ENCODE measurements at regions not wholly inside any gene's neighbourhood (a gene's known extent, or its start where the extent isn't known, plus 50 kb on each side); places are given as distances from the start of the nearest gene placed in this dataset.

- no peak for DNase-seq
Observed at GRCh38 chr6:145204301-145204700, 531.0 kb downstream of the EPM2A start.

- no peak for DNase-seq
Observed at GRCh38 chr6:145206247-145206907, 528.9 kb downstream of the EPM2A start.

- no peak for DNase-seq
Observed at GRCh38 chr6:145208474-145208873, 526.8 kb downstream of the EPM2A start.

GRCh38 chr6:145209272-145209671 lies 526.0 kb downstream of the EPM2A start:
- no peak for DNase-seq

GRCh38 chr6:145212813-145213212 lies 522.5 kb downstream of the EPM2A start:
- DNase-seq, result no peak

GRCh38 chr6:145213614-145214013 lies 521.7 kb downstream of the EPM2A start:
- DNase-seq, result no peak

- no peak for DNase-seq
Observed at GRCh38 chr6:145214570-145214969, 520.8 kb downstream of the EPM2A start.

- no peak for DNase-seq
Observed at GRCh38 chr6:145224450-145224849, 510.9 kb downstream of the EPM2A start.

- DNase-seq, result no peak
Observed at GRCh38 chr6:145225500-145225899, 509.8 kb downstream of the EPM2A start.

- DNase-seq, result no peak
Observed at GRCh38 chr6:145227593-145227992, 507.7 kb downstream of the EPM2A start.

GRCh38 chr6:145228962-145229582 lies 506.2 kb downstream of the EPM2A start:
- no peak for DNase-seq

- DNase-seq, result no peak
Observed at GRCh38 chr6:145233955-145234354, 501.4 kb downstream of the EPM2A start.

- DNase-seq, result no peak
Observed at GRCh38 chr6:145235207-145235606, 500.1 kb downstream of the EPM2A start.

- no peak for DNase-seq
Observed at GRCh38 chr6:145238787-145239186, 496.5 kb downstream of the EPM2A start.

GRCh38 chr6:145241039-145241438 lies 494.3 kb downstream of the EPM2A start:
- no peak for DNase-seq

GRCh38 chr6:145241721-145242120 lies 493.6 kb downstream of the EPM2A start:
- DNase-seq, result no peak

- no peak for DNase-seq
Observed at GRCh38 chr6:145244349-145245100, 490.8 kb downstream of the EPM2A start.

GRCh38 chr6:145245119-145245518 lies 490.2 kb downstream of the EPM2A start:
- no peak for DNase-seq

- DNase-seq, result no peak
Observed at GRCh38 chr6:145247692-145248419, 487.5 kb downstream of the EPM2A start.

GRCh38 chr6:145250436-145250835 lies 484.9 kb downstream of the EPM2A start:
- no peak for DNase-seq

GRCh38 chr6:145252737-145253136 lies 482.6 kb downstream of the EPM2A start:
- DNase-seq, result no peak

- no peak for DNase-seq
Observed at GRCh38 chr6:145254649-145255401, 480.5 kb downstream of the EPM2A start.

GRCh38 chr6:145257704-145258103 lies 477.6 kb downstream of the EPM2A start:
- DNase-seq, result no peak

Data from effector CD8-positive, alpha-beta T cell (primary cell).